ENCODE measurements at regions not wholly inside any gene's neighbourhood (a gene's known extent, or its start where the extent isn't known, plus 50 kb on each side); places are given as distances from the start of the nearest gene placed in this dataset.

GRCh38 chr14:84027351-84027750 is 1502.6 kb upstream of the FLRT2 start:
- TF ChIP-seq, protein P1, sequence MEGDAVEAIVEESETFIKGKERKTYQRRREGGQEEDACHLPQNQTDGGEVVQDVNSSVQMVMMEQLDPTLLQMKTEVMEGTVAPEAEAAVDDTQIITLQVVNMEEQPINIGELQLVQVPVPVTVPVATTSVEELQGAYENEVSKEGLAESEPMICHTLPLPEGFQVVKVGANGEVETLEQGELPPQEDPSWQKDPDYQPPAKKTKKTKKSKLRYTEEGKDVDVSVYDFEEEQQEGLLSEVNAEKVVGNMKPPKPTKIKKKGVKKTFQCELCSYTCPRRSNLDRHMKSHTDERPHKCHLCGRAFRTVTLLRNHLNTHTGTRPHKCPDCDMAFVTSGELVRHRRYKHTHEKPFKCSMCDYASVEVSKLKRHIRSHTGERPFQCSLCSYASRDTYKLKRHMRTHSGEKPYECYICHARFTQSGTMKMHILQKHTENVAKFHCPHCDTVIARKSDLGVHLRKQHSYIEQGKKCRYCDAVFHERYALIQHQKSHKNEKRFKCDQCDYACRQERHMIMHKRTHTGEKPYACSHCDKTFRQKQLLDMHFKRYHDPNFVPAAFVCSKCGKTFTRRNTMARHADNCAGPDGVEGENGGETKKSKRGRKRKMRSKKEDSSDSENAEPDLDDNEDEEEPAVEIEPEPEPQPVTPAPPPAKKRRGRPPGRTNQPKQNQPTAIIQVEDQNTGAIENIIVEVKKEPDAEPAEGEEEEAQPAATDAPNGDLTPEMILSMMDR (IDR thresholded peaks at IDR 0.05), result no peak
- TF ChIP-seq POLR2AphosphoS5 (IDR thresholded peaks at IDR 0.05) (no peak), POLR2A (IDR thresholded peaks at IDR 0.05) (no peak), EP300 (IDR thresholded peaks at IDR 0.05) (no peak)
- DNase-seq (no peak), ATAC-seq (ENCODE audit: low FRiP score in 2 of 2) (peak in 1 of 2 donors; percentile 26)
- Histone ChIP-seq H3K4me1 (no peaks in the 10 kb centered on the region), H3K27ac (no peak overlapping the region), H3K27me3 (no peaks in the 10 kb centered on the region), H3K4me3 (no peak overlapping the region), H3K9me3 (no peaks in the 10 kb centered on the region), H3K36me3 (no peaks in the 10 kb centered on the region)

GRCh38 chr14:84028080-84028604 is 1501.8 kb upstream of the FLRT2 start:
- Histone ChIP-seq H3K4me1 (no peaks in the 10 kb centered on the region), H3K27ac (no peak overlapping the region), H3K9me3 (no peaks in the 10 kb centered on the region), H3K36me3 (no peaks in the 10 kb centered on the region), H3K4me3 (no peak overlapping the region), H3K27me3 (no peaks in the 10 kb centered on the region)
- TF ChIP-seq POLR2A (IDR thresholded peaks at IDR 0.05) (no peak), POLR2AphosphoS5 (IDR thresholded peaks at IDR 0.05) (no peak), EP300 (IDR thresholded peaks at IDR 0.05) (no peak)
- TF ChIP-seq, protein P1 (IDR thresholded peaks at IDR 0.05), result no peak
- ATAC-seq (ENCODE audit: low FRiP score in 2 of 2) (no peak), DNase-seq (no peak)
- 73 to 74% methylated on average over 5 of the region's 5 CpGs for WGBS, 2 donors

DNA sequence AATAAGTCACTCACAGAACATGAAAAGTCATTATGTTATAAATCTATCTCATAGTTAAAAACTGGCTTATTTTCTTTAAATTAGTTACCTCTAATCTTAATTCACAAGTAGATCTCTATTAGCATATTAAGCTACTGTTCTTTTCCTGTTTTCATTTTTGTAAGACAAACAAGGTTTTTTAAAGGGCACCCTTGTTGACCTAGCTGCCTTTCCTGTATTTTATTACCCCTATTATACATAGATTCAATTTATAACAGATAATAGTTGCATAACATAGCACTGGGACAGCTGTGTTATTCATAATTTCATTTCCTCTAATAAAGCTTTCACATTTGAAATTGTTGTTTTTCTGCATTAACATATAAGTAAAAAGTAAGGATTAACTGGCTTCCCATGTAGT is 1500.7 kb upstream of the FLRT2 start:
- H3K4me3 ChIP-seq, result no peak overlapping the region
- no peaks in the 10 kb centered on the region for H3K36me3 ChIP-seq
- no peak for ATAC-seq (ENCODE audit: low FRiP score in 2 of 2)

GRCh38 chr14:84029720-84030119 is 1500.2 kb upstream of the FLRT2 start:
- ATAC-seq (ENCODE audit: low FRiP score in 2 of 2), result no peak
- WGBS, 2 donors, result 67 to 73% methylated on average over 7 of the region's 7 CpGs

More for the DNA sequence above, 1500.7 kb upstream of the FLRT2 start:
- Histone ChIP-seq H3K27me3 (no peaks in the 10 kb centered on the region), H3K27ac (no peak overlapping the region), H3K9me3 (no peaks in the 10 kb centered on the region), H3K4me1 (no peaks in the 10 kb centered on the region)
- TF ChIP-seq EP300 (IDR thresholded peaks at IDR 0.05) (no peak), POLR2AphosphoS5 (IDR thresholded peaks at IDR 0.05) (no peak), POLR2A (IDR thresholded peaks at IDR 0.05) (no peak)
- TF ChIP-seq, protein P1 (IDR thresholded peaks at IDR 0.05), result no peak
- DNase-seq, result no peak

DNA sequence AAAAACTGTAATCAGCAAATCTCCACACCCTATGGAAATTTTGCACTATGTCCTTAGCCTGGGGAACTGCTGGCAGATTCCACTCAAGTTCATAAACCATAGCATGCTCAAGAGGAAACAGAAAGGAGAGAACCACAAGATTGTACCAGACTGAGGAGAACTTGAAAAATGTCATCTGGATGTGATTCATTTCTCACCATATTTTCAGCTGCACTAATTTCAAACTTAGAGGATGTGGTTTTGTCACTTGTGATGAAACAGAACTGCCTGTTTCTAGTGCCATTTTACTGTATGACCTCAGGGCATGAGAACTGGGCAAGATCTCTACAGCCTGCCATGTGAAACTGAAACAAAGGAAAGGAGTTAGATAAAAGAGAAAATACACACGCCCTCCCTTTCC is 1493.1 kb upstream of the FLRT2 start:
- TF ChIP-seq POLR2A (IDR thresholded peaks at IDR 0.05) (no peak), EP300 (IDR thresholded peaks at IDR 0.05) (no peak), POLR2AphosphoS5 (IDR thresholded peaks at IDR 0.05) (no peak)
- TF ChIP-seq, protein P1 (IDR thresholded peaks at IDR 0.05), result no peak
- Histone ChIP-seq H3K27ac (no peak overlapping the region), H3K4me3 (no peak overlapping the region), H3K4me1 (no peaks in the 10 kb centered on the region), H3K9me3 (no peaks in the 10 kb centered on the region), H3K27me3 (no peaks in the 10 kb centered on the region), H3K36me3 (no peaks in the 10 kb centered on the region)
- ATAC-seq (ENCODE audit: low FRiP score in 2 of 2) (no peak), DNase-seq (no peak)
- 35% methylated on average over 1 of the region's 1 CpG for WGBS, 2 donors

More at GRCh38 chr14:84029720-84030119, 1500.2 kb upstream of the FLRT2 start:
- Histone ChIP-seq H3K36me3 (no peaks in the 10 kb centered on the region), H3K27me3 (no peaks in the 10 kb centered on the region), H3K9me3 (no peaks in the 10 kb centered on the region), H3K27ac (no peak overlapping the region), H3K4me1 (no peaks in the 10 kb centered on the region), H3K4me3 (no peak overlapping the region)
- TF ChIP-seq POLR2A (IDR thresholded peaks at IDR 0.05), result no peak
- TF ChIP-seq, protein P1 (IDR thresholded peaks at IDR 0.05), result no peak
- TF ChIP-seq POLR2AphosphoS5 (IDR thresholded peaks at IDR 0.05), result no peak
- no peak for TF ChIP-seq EP300 (IDR thresholded peaks at IDR 0.05)
- DNase-seq, result no peak

Measured in upper lobe of left lung (tissue), 6 donors.